Glutamatergic neuron (in vitro differentiated cells): ENCODE measurements at regions not wholly inside any gene's neighbourhood (a gene's known extent, or its start where the extent isn't known, plus 50 kb on each side); places are given as distances from the start of the nearest gene placed in this dataset.

Experiments
- DNase-seq: peaks from one replicate; pipeline ENCODE4 v3.0.0; 2022
- H3K27ac Mint-ChIP-seq: one replicate; pipeline ENCODE4 v1.8.0; 2020; ENCODE audit warnings: mild to moderate bottlenecking, mixed read lengths, inconsistent platforms; ENCODE audit not compliant: unreplicated experiment
- H3K27me3 Mint-ChIP-seq: one replicate; pipeline ENCODE4 v1.8.0; 2020; ENCODE audit warnings: mild to moderate bottlenecking, moderate library complexity, mixed read lengths, inconsistent platforms; ENCODE audit not compliant: unreplicated experiment
- H3K36me3 Mint-ChIP-seq: one replicate; pipeline ENCODE4 v1.8.0; 2020; ENCODE audit warnings: mild to moderate bottlenecking, mixed read lengths, inconsistent platforms; ENCODE audit not compliant: unreplicated experiment
- H3K4me1 Mint-ChIP-seq: one replicate; pipeline ENCODE4 v1.8.0; 2020; ENCODE audit warnings: mild to moderate bottlenecking, low read depth, mixed read lengths, inconsistent platforms; ENCODE audit not compliant: unreplicated experiment
- H3K4me3 Mint-ChIP-seq: one replicate; pipeline ENCODE4 v1.8.0; 2020; ENCODE audit warnings: mild to moderate bottlenecking, mixed read lengths, inconsistent platforms; ENCODE audit not compliant: unreplicated experiment
- H3K9me3 Mint-ChIP-seq: one replicate; pipeline ENCODE4 v1.8.0; 2020; ENCODE audit warnings: mild to moderate bottlenecking, moderate library complexity, mixed read lengths, inconsistent platforms; ENCODE audit not compliant: unreplicated experiment
- TF ChIP-seq, protein P1 (sequence below): fragments of 200-600 bp; sonication (generic); IDR thresholded peaks from one replicate; pipeline ENCODE4 v1.5.0; 2021; ENCODE audit not compliant: partially characterized antibody, unreplicated experiment

DNA sequence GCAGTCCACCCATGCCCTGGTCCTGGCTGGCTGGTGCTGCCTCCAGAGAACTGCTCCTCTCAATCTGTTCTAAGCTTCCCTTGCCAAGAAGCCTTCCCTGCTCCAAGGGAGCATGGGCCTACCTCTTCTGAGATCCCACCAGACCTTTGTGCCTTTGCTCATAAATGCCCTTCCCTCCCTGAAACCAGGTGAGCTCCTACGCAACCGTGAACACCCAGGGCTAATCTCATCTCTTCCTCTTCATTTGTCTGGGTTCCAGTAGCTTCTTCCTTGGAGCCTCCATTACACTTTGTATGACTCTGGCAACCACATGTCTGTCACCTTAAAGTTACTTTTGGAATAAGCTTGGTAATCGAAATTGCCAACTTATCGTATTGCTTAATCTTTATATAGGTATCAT, 270.6 kb downstream of the PBX3 start:
- Mint-ChIP-seq H3K4me1 (no peaks in the 10 kb centered on the region), H3K36me3 (no peaks in the 10 kb centered on the region), H3K4me3 (no peak overlapping the region), H3K27me3 (peaks cover 10% of the 10 kb centered on the region), H3K9me3 (peaks cover 2% of the 10 kb centered on the region), H3K27ac (no peak overlapping the region)
- no peak for DNase-seq
- TF ChIP-seq, protein P1, sequence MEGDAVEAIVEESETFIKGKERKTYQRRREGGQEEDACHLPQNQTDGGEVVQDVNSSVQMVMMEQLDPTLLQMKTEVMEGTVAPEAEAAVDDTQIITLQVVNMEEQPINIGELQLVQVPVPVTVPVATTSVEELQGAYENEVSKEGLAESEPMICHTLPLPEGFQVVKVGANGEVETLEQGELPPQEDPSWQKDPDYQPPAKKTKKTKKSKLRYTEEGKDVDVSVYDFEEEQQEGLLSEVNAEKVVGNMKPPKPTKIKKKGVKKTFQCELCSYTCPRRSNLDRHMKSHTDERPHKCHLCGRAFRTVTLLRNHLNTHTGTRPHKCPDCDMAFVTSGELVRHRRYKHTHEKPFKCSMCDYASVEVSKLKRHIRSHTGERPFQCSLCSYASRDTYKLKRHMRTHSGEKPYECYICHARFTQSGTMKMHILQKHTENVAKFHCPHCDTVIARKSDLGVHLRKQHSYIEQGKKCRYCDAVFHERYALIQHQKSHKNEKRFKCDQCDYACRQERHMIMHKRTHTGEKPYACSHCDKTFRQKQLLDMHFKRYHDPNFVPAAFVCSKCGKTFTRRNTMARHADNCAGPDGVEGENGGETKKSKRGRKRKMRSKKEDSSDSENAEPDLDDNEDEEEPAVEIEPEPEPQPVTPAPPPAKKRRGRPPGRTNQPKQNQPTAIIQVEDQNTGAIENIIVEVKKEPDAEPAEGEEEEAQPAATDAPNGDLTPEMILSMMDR = no peak

GRCh38 chr9:126020836-126021235, 273.7 kb downstream of the PBX3 start:
- no peak overlapping the region for H3K4me3 Mint-ChIP-seq
- no peak for DNase-seq
- H3K27ac Mint-ChIP-seq = no peak overlapping the region
- peaks cover 3% of the 10 kb centered on the region for H3K9me3 Mint-ChIP-seq
- peaks cover 8% of the 10 kb centered on the region for H3K27me3 Mint-ChIP-seq
- no peaks in the 10 kb centered on the region for H3K36me3 Mint-ChIP-seq
- TF ChIP-seq, protein P1 = no peak
- no peaks in the 10 kb centered on the region for H3K4me1 Mint-ChIP-seq

DNA sequence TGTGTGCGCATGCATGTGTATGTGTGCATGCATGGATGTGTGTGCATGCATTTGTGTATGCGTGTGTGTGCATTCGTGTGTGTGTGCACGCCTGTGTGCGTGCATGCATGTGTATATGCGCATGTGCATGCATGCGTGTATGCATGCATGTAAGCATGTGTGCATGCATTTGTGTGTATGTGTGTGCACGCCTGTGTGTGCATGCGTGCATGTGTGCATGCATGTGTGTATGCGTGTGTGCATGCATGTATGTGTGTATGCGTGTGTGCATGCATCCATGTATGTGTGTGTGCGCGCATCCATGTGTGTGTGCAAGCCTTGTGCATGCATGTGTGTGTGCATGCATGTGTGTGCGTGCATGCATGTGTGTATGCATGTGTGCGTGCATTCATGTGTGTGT, 276.8 kb downstream of the PBX3 start:
- Mint-ChIP-seq H3K27ac (no peak overlapping the region), H3K36me3 (no peaks in the 10 kb centered on the region), H3K27me3 (peaks cover 6% of the 10 kb centered on the region), H3K4me1 (no peaks in the 10 kb centered on the region), H3K9me3 (peaks cover 3% of the 10 kb centered on the region), H3K4me3 (no peak overlapping the region)
- TF ChIP-seq, protein P1 = no peak
- no peak for DNase-seq

DNA sequence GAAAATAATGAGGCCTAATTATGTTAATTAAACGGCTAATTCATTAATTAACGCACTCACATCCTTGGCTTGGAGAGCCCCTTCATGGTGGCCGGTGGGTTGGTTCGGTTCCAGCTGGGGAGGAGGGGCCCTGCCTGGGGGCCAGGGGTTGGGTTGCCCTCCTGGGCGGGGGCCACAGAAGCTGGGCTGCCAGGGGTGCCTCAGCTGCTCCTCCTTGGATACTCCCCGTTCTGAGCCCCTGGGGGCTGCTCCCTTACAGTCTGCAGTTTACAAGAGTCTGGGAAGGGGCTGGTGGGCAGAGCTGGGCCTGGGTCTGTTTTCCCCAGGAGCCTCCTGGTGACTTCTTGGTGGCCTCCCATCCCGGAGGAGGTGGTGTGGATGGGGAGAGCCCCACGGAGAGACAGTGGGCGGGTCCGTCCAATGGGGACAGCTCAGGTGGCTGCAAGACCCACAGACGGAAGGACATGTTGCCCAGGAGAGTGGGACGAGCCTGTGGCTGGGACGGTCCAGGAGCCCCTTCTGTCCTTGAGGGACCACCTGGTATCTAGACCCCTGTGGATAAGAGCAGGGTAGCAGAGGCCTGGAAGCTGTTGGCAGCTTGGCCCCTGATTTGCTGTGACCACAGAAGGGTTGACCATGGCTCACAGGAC, 277.5 kb downstream of the PBX3 start:
- H3K9me3 Mint-ChIP-seq = peaks cover 3% of the 10 kb centered on the region
- TF ChIP-seq, protein P1 = no peak
- no peak overlapping the region for H3K27ac Mint-ChIP-seq
- H3K36me3 Mint-ChIP-seq = no peaks in the 10 kb centered on the region
- H3K4me1 Mint-ChIP-seq = no peaks in the 10 kb centered on the region
- DNase-seq = no peak
- no peak overlapping the region for H3K4me3 Mint-ChIP-seq
- H3K27me3 Mint-ChIP-seq = peaks cover 6% of the 10 kb centered on the region

DNA sequence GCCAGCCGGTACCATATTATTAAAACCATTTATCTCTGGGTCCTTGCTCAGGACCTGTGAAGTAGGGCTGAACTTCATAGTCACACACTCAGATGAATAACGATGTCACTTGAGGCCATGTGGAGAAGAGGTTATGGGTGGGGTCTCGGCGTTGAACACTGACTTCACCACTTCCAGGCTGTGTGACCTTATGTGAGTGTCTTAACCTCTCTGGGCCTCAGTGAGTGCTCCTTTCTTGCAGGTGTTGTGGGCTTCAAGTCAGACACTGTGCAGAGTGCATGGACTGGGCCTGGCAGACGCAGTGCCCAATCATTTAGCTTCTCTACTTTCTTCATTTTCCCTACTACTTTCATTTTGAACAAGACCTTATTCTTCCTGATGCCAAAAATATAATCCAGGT, 278.8 kb downstream of the PBX3 start:
- Mint-ChIP-seq H3K4me3 (no peak overlapping the region), H3K27me3 (peaks cover 9% of the 10 kb centered on the region), H3K4me1 (no peaks in the 10 kb centered on the region), H3K9me3 (peaks cover 3% of the 10 kb centered on the region), H3K27ac (no peak overlapping the region), H3K36me3 (no peaks in the 10 kb centered on the region)
- TF ChIP-seq, protein P1 = no peak
- DNase-seq = no peak
